ENCODE measurements at regions not wholly inside any gene's neighbourhood (a gene's known extent, or its start where the extent isn't known, plus 50 kb on each side); places are given as distances from the start of the nearest gene placed in this dataset.

- TF ChIP-seq CTCF (IDR thresholded peaks at IDR 0.05; ENCODE audit: low read depth, low read length, poor library complexity, severe bottlenecking), result no peak
- no peak for TF ChIP-seq EZH2phosphoT487 (IDR thresholded peaks at IDR 0.05; ENCODE audit: borderline replicate concordance, low read length)
Measured at GRCh38 chr18:78892177-78892576, 87.4 kb upstream of the SALL3 start.
